ENCODE measurements at regions not wholly inside any gene's neighbourhood (a gene's known extent, or its start where the extent isn't known, plus 50 kb on each side); places are given as distances from the start of the nearest gene placed in this dataset.

- TF ChIP-seq GATA3 (IDR thresholded peaks at IDR 0.05; ENCODE audit: low read depth, low read length), result no peak
- no peak for TF ChIP-seq GATA2 (IDR thresholded peaks at IDR 0.05; ENCODE audit: low read depth, low read length)
These were observed 195.0 kb downstream of the CYP26B1 start for GRCh38 chr2:71952572-71953188.
